Calu3 (cell line): ENCODE measurements at regions not wholly inside any gene's neighbourhood (a gene's known extent, or its start where the extent isn't known, plus 50 kb on each side); places are given as distances from the start of the nearest gene placed in this dataset.

Experiments
- BruUV-seq: library from RNA; stranded (reverse); fragments of 400-500 nt; replicated peaks from 2 replicates; lab custom pipeline; 2021; lab: Mats Ljungman, UMichigan
- CTCF ChIA-PET: fragments of 300-600 bp; sonication (Branson Sonifier 250); formaldehyde crosslinking; loops from one replicate; lab custom pipeline; 2022; ENCODE audit warnings: antibody characterized with exemption; lab: Charles Lee
- DNase-seq: peaks from one replicate; pipeline ENCODE4 v3.0.0; 2022
- H3K27ac Mint-ChIP-seq: one replicate; pipeline ENCODE4 v1.8.0; 2022; ENCODE audit warnings: mixed read lengths; ENCODE audit not compliant: unreplicated experiment
- H3K27me3 Mint-ChIP-seq: one replicate; pipeline ENCODE4 v1.8.0; 2022; ENCODE audit warnings: mixed read lengths; ENCODE audit not compliant: unreplicated experiment
- H3K36me3 Mint-ChIP-seq: one replicate; pipeline ENCODE4 v1.8.0; 2022; ENCODE audit warnings: mild to moderate bottlenecking, moderate library complexity, mixed read lengths; ENCODE audit not compliant: insufficient read depth, unreplicated experiment
- H3K4me1 Mint-ChIP-seq: one replicate; pipeline ENCODE4 v1.8.0; 2022; ENCODE audit warnings: mild to moderate bottlenecking, low read depth, mixed read lengths; ENCODE audit not compliant: unreplicated experiment
- H3K4me3 Mint-ChIP-seq: one replicate; pipeline ENCODE4 v1.8.0; 2022; ENCODE audit warnings: mild to moderate bottlenecking, low read depth, moderate library complexity, mixed read lengths; ENCODE audit not compliant: unreplicated experiment
- H3K9me3 Mint-ChIP-seq: one replicate; pipeline ENCODE4 v1.8.0; 2022; ENCODE audit warnings: low read depth, mixed read lengths; ENCODE audit not compliant: unreplicated experiment
- intact Hi-C: fragments of 100-400 bp; cut with micrococcal nuclease; formaldehyde crosslinking; loops from one replicate; pipeline ENCODE4 v1.10.0; 2022; ENCODE audit not compliant: unreplicated experiment
- TF ChIP-seq, protein P1 (sequence below): fragments of 200-600 bp; IDR thresholded peaks from one replicate; pipeline ENCODE4 v1.8.0; 2022; ENCODE audit warnings: antibody characterized with exemption; ENCODE audit not compliant: unreplicated experiment

GRCh38 chr1:93021539-93022134 is 57.4 kb upstream of the MTF2 start:
- H3K27me3 Mint-ChIP-seq: peaks cover 32% of the 10 kb centered on the region
- TF ChIP-seq, protein P1, sequence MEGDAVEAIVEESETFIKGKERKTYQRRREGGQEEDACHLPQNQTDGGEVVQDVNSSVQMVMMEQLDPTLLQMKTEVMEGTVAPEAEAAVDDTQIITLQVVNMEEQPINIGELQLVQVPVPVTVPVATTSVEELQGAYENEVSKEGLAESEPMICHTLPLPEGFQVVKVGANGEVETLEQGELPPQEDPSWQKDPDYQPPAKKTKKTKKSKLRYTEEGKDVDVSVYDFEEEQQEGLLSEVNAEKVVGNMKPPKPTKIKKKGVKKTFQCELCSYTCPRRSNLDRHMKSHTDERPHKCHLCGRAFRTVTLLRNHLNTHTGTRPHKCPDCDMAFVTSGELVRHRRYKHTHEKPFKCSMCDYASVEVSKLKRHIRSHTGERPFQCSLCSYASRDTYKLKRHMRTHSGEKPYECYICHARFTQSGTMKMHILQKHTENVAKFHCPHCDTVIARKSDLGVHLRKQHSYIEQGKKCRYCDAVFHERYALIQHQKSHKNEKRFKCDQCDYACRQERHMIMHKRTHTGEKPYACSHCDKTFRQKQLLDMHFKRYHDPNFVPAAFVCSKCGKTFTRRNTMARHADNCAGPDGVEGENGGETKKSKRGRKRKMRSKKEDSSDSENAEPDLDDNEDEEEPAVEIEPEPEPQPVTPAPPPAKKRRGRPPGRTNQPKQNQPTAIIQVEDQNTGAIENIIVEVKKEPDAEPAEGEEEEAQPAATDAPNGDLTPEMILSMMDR: peak; percentile 67
- DNase-seq: no peak
- CTCF ChIA-PET: interaction anchor here (0.6 kb wide), 1 partner anchor 156 kb away, joined by 10 read pairs; no protein-coding TSS in a partner anchor
- no peaks in the 10 kb centered on the region for H3K9me3 Mint-ChIP-seq
- intact Hi-C loops: loop anchor here (1.0 kb wide), 1 partner anchor 41 kb away; no protein-coding TSS in a partner anchor
- H3K27ac Mint-ChIP-seq: no peak overlapping the region
- no peaks in the 10 kb centered on the region for H3K36me3 Mint-ChIP-seq
- BruUV-seq: no TSS peak
- no peak overlapping the region for H3K4me3 Mint-ChIP-seq
- H3K4me1 Mint-ChIP-seq: peaks cover 5% of the 10 kb centered on the region

- H3K27ac Mint-ChIP-seq: no peak overlapping the region
- CTCF ChIA-PET: no interaction called here
- no peaks in the 10 kb centered on the region for H3K4me1 Mint-ChIP-seq
- H3K36me3 Mint-ChIP-seq: no peaks in the 10 kb centered on the region
- H3K4me3 Mint-ChIP-seq: no peak overlapping the region
- H3K9me3 Mint-ChIP-seq: no peaks in the 10 kb centered on the region
- peaks cover 41% of the 10 kb centered on the region for H3K27me3 Mint-ChIP-seq
- no peak for DNase-seq
- BruUV-seq: no TSS peak
- TF ChIP-seq, protein P1: no peak
- intact Hi-C loops: no loop called here
Observed at GRCh38 chr1:93022580-93022979, 56.5 kb upstream of the MTF2 start.

- no peak overlapping the region for H3K27ac Mint-ChIP-seq
- CTCF ChIA-PET: interaction anchor here (0.6 to 1.8 kb wide), 3 partner anchors 16 to 939 kb away, joined by 3 to 5 read pairs (median 3); no protein-coding TSS in a partner anchor
- no peak for DNase-seq
- no peaks in the 10 kb centered on the region for H3K9me3 Mint-ChIP-seq
- intact Hi-C loops: no loop called here
- H3K4me1 Mint-ChIP-seq: no peaks in the 10 kb centered on the region
- peaks cover 48% of the 10 kb centered on the region for H3K27me3 Mint-ChIP-seq
- H3K4me3 Mint-ChIP-seq: no peak overlapping the region
- no peaks in the 10 kb centered on the region for H3K36me3 Mint-ChIP-seq
- no TSS peak for BruUV-seq
- TF ChIP-seq, protein P1: no peak
Observed at GRCh38 chr1:93023281-93023680, 55.8 kb upstream of the MTF2 start.

DNA sequence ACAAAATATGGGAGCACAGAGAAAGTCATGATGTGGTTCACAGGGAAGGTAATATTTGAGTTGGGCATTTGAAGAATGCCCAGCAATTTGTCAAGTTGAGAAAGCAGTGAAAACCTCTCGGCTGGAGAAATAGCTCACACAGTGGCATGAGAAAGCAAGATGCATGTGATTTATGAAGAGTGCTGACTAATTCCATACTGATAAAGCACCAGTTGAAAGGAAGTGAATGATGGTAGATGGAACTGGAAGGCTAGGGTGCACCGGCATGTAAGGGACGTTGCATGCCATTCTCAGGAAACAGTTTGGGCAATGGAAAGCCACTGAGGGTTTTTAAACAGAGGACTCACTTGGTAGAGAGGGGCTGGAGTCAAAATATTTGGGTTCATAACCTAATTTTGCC is 53.5 kb upstream of the MTF2 start:
- intact Hi-C loops: no loop called here
- Mint-ChIP-seq H3K36me3 (no peaks in the 10 kb centered on the region), H3K4me3 (no peak overlapping the region), H3K27me3 (peaks cover 53% of the 10 kb centered on the region), H3K9me3 (no peaks in the 10 kb centered on the region), H3K4me1 (no peaks in the 10 kb centered on the region), H3K27ac (no peak overlapping the region)
- DNase-seq: no peak
- no TSS peak for BruUV-seq
- CTCF ChIA-PET: interaction anchor here (0.6 kb wide), 1 partner anchor 223 kb away, joined by 7 read pairs; no protein-coding TSS in a partner anchor
- TF ChIP-seq, protein P1: no peak
